Fibroblast of peridontal ligament (primary cell): ENCODE measurements at regions not wholly inside any gene's neighbourhood (a gene's known extent, or its start where the extent isn't known, plus 50 kb on each side); places are given as distances from the start of the nearest gene placed in this dataset.
A peak's percentile ranks its signal among the peaks of the same experiment; 100 is the strongest.
"Not testable (repeated sequence)": the region's sequence is repeated elsewhere in the genome, so short reads cannot be mapped to it uniquely, and the experiment has no call there.

Experiments
- DNase-seq: peaks from one replicate; pipeline ENCODE4 v3.0.0-alpha.2; 2010; ENCODE audit errors: extremely low read depth

DNA sequence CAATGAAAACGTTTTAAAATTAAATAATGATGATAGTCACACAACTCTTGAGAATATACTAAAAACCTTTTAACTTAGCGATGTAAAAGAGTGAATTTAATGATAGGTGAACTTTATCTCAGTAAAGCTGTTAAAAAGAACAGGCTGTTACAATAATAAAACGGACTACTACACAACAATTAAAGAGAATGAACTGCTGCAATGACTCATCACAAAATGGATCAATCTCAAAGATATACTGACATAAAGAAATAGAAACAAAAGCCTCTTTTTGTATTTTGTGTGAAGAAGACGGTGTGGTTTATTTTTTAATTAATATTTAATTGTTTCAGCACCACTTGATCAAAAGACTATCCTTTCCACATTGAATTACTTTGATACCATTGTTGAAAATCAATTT, 352.4 kb upstream of the GJE1 start:
- DNase-seq = no peak

DNA sequence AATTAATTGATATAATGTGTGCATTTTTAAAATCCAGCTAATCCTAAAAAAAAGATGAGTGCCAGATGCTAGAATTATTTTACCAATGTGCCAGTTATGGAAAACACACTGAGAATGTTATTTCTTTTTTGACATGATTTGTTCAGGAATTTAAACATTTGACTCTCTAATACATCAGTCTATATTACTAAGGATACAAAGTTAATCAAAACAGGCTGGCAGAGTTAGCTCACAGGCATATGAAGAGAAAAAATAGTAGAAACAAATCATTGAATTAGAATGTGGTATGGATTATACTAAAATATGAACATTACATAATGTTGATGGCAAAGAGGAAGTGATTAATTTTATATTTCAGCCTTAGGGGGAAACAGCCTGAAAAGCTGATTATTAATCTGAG, 368.3 kb upstream of the GJE1 start:
- peak; percentile 55 for DNase-seq

DNA sequence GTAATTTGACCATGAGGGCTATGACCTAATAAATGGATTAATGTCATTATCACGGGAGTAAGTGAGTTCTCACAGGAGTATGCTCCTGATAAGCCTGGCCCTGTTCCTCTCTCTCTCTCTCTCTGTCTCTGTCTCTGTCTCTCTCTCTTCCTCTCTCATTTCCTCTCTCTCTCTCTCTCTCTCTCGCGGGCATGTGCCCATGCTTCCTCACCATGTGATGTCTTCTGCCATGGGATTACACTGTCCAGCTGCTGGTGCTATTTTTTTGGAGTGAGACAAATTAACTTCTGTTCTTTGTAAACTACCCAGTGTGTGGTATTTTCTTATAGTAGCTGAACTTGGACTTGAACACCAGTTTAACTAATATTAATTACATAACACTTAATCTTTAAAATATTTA, 374.3 kb upstream of the GJE1 start:
- DNase-seq = no peak

DNA sequence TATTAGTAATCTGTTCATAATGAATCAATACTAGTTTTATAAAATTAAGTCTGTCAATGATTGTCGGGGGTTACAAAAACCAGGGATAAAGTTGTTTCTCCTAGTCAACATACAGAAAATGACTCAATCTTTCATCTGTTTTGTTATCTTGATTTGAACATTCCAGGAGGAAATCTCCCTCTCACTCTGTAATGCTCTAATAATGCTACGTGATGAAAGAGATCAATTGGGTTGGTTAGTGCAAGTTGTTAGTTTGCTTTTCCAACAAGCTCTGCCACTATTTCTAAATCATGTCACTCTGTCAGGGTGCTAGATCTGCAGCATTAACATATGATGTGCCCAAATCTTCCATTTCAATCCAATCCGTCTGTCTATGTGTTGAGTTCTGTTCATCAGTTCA, 379.5 kb upstream of the GJE1 start:
- no peak for DNase-seq

DNA sequence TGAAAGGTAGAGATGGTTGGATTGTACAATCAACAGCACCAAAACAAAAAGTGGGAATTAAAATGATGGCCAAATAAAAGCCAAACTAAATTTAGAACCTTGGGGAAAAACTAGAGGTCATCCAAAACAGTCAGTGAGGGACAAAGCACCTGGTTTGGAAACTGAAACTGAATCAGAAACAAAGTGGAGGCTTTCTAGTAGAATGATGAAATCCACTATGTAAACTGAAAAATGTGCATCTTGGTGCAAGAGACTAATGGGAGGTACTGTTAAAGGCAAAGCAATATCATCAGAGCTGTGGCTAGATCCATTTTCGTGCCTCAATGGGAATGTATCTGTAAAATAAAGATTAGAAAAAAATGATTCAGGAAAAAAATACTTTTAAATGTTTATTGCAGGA, 380.0 kb upstream of the GJE1 start:
- no peak for DNase-seq

DNA sequence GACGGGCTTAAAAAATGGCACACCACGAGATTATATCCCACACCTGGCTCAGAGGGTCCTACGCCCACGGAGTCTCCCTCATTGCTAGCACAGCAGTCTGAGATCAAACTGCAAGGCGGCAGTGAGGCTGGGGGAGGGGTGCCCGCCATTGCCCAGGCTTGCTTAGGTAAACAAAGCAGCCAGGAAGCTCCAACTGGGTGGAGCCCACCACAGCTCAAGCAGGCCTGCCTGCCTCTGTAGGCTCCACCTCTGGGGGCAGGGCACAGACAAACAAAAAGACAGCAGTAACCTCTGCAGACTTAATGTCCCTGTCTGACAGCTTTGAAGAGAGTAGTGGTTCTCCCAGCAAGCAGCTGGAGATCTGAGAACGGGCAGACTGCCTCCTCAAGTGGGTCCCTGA, 386.4 kb upstream of the GJE1 start:
- not testable (repeated sequence) for DNase-seq

DNA sequence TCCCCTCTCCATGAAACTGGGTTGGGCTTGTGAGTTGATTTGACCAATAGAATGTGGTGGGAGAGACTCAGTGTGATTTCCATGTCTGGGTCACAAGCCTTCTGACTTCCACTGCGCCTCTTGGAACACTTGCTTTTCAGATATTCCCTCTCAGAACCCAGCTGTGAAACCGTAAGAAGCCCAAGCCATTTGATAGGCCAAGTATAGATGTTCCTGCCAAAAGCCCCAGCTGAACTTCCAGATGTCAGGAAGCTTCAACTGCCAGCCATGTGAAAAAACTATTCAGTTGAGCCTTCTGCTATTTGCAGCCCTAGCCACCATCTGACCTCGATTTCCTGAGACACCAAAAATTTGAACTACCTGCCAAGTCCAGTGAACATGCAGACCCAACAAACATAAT, 387.8 kb upstream of the GJE1 start:
- DNase-seq = peak; percentile 31

DNA sequence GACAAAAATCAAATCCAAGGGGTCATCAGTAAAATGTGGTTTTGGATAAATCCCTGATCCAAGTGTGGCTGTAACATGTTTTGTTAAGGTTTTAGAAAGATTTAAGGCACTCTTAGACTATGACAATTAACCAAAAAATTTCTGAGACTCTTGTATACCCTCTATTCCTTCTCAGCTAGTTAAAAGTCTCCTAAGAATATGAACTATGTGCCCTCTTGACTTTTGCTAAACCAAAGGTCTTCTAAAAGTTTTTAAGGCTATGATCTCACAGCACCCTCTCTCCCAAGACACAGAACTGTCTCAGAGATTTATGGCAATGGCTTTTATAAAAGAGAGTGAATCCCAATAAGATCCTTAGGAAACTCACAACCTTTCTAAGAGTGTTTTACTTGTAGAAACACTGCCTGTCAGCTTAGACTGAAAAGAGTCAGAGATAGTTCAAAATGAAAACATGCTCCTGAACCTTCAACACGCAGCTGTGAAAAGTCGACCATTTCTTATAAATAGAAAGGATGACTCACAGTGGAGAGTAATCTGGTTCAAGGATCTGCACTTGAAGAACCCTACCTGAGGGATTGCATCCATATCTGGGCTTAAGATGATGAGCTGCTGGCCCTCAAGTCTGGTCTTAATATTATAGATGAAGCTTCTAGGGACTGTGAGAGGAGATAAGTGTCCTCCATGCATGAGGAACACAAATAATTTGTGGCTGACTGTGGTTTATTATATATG, 388.4 kb upstream of the GJE1 start:
- DNase-seq = no peak

DNA sequence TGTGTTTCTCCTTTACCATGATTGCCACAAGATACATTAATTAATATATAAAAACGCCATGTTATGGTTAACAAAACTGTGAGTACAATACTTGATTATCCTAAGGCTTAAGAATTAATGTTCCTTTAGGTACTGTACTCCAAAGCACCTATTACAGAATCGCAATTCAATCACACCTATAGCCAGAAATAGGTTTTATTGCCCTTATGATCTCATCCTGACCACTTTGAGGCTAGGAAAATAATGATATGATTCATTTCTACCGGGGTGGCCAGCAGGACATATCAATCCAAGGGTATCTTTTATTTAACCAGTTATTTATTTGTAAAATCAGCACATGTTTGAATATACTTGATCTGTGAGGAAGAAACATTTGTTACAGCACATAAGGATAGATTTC, 396.6 kb upstream of the GJE1 start:
- no peak for DNase-seq

DNA sequence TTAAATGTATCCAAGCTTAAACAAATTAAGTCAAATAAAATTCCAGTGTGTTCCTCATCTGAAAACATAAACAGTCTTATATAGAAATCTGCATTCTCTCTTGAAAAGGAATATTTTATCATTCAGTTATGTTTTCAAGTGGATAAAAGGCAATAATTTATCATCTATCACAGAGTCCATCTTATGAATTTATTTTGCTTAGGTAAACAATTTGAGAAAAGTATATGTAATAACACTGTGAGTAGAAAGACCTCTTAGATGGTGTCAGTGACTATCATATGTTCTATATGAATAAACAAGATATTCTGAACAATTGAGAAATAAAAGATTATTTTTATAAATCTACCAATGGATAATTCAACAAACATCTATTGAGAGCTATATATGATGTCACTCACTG, 397.6 kb upstream of the GJE1 start:
- no peak for DNase-seq

DNA sequence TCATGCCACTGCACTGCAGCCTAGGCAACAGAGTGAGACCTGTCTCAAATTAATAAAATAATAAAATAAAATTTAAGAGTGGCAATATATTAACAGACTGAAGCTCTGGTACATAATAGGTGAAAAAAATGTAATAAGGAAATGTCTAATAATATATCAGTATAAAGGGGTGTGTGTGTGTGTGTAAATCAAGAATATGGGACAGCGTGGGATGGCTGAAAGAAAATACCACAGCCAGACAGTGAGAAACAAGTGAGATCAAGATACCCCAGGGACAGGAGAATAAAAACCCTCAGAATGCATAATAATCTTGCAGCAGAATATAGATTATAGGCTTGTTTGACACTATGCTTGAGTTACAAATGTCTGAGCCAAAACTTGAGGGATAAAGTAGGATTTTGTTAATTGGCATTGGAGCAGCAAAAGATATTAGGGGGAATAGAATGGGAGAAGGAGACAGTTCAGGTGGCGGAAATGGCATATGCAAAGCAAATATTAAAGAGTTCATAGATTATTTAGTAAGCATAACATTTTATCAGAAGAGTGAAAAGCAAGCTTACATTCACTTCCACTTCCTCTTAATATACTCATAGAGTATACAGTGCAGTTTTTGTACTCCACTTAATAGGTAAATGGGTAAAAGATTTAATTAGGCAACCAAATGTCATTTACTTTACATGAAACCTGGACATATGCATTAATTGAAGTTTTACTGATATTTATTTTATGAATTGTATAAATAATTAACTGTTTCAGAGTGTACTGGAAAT, 398.5 kb upstream of the GJE1 start:
- no peak for DNase-seq

DNA sequence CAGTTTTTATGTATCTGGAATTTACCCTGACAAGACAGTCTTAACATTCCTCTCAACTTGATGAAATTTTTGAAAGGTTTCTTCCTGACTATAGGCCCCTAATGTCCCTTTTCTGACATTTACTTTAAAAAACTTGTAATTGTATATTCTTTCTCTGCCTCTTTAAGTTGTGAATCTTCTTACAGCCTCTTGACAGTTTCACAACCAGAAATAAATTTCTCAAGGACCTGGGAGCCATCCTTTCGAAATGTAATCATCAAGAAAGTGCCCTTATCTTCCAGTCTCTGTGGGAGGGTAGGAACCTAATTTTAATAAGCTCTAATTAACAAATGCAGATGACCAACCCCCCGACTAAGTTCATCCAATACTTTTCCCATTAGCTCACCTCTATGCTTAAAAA, 403.6 kb upstream of the GJE1 start:
- no peak for DNase-seq

DNA sequence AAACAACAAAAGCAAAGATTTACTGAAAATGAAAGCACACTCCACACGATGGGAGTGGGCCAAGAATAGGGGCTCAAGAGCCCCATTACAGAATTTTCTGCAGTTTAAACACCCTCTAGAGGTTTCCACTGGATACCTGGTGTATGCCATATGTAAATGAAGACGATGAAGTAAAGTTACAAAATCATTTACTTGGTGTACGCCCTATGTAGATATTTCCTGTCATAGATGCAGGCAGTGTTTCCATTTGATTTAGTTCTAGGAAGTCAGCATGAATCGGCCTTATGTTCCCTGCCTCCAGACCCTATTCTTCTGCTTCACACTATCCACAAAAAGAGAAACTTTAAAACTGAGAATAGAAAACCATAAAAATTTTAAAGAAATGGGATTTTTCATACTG, 404.4 kb upstream of the GJE1 start:
- DNase-seq = peak; percentile 12

DNA sequence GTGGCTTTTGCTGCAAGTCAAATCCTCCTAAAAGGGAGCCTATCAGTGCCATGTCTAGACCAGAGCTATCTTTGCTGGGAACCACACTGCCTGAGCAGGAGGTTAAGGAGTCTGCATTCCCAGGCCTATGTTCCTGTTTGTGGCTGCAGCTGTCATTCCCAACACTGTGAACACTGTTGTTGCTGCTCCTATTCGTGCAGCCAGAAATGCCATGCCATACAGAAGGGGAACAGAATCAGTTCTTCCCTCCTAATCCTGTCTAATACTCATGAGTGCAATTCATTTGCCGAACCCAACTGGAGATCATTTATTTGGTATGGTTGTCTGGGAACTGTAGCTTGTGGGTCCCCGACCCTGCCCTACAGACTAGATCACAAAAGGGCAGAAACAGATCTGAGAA, 406.5 kb upstream of the GJE1 start:
- no peak for DNase-seq

DNA sequence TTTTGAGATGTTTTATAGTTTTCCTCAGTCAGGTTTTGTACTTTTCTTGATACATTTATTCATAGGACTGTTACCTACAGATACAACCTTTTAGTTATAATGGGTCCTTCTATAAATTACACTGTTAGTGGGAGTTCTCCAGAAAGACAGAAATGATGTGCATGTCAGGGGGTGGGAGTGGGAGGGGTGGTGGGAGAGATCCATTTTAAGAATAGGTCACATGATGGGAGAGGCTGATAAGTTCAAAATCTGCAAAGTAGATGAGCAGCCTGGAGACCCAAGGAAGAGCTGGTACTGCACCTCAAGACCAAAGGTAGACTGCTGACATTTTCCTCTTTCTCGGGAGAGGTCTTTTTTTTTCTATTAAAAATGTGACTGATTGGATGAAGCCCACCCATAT, 408.0 kb upstream of the GJE1 start:
- DNase-seq = no peak

DNA sequence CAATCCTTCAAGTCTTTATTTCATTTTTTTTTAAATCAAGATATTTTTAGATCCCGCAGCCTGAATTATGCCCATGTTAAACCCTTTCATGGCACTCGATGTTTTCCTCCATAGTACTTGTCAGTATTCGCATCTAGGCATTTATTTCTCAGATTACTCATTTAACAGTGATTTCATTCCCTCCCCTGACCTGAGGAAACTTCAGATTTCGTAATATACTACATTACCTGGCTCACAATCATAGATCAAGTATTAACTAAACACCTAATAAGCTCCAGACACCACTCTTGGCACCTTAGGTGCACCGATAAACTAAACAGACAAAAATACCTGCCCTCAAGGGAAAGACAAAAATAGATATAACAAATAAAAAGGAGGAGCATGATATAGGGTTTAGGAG, 413.2 kb upstream of the GJE1 start:
- DNase-seq = no peak

DNA sequence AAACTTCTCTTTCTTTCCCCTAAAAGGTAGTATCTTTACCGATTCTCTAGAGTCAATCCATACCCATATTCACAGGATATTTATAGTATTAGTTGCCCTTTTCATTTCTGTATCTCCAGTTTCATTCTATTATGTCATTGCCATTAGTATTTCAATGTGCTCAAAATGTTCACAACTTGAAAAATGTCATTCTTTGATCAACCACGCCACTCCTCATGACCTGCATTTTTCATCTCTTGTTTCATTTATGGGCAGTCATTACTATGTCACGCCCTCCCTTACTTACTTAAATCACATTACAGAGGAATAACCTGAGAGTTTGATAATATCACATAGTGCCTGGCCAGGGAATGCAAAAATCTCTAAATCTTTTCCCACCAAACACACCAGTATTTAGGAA, 427.3 kb upstream of the GJE1 start:
- DNase-seq = no peak

DNA sequence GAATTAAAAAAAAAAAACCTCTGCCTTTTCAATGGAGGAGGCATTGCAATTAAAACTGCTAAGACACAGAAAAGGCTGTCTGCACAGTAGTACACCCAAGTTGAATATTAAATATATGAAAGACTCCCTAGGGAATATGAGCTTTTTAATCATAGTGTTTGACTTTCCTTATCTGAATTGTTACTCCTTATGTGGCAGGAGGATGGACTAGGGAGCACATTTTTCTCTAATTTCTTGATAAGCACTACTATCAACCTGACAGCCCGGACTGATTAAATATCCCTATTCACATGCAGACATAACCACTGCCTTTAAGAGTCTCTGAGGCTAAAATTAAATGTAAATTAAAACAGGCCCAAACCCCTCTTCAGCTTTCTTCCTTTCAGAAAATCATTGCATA, 428.6 kb upstream of the GJE1 start:
- DNase-seq = no peak

DNA sequence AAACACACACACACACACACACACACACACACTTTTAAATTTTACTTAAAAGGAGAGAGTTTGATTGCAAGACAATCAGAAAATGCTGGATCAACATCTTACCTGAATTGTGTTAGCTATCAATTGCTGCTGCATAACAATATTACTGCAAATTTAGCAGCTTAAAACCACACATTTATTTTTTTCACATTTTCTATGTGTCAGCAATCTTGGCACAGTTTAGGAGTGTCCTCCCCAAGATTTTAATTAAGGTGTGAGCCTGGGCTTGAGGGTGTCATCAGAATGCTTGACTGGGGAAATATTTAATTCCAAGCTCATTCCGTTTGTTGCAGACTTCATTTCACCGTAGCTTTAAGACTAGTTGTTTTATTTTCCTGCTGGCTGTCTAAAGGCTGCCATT, 431.0 kb upstream of the GJE1 start:
- DNase-seq = no peak

DNA sequence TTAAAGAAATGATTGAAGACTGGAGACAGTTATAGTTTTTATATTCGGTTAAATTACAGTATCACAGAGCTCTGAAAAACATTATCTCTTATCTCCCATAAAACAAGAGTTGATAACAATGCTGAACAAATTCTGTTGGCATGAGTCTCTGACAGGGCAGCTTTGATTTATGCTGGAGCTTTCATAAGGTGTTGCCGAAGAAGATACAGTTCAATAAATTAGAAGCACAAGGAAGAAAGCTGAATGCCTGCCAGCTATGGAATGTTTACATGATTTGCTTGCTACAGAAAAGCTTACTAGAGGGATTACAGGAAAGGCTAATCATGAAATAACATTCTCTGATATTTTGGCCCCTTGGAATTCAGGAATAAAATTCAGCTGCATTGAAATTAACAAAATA, 431.9 kb upstream of the GJE1 start:
- DNase-seq = peak; percentile 36

DNA sequence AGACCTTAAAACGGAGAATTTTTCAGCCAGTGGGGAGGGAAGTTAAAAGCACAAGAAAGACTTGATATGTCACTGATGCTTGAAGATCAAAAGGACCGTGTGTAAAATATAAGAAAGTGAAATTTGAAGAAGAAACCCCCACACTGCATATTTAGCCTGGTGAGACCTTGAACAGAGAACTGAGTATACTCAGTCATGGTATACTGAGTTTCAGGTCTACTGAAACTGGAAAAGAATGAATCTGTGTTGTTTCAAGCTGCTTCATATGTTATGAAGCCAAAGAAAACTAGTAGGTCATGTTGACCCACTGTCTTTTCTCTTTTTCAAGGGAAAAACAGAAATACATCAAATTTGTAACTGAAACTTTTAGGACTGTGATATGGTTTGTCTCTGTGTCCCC, 443.8 kb upstream of the GJE1 start:
- DNase-seq = no peak

DNA sequence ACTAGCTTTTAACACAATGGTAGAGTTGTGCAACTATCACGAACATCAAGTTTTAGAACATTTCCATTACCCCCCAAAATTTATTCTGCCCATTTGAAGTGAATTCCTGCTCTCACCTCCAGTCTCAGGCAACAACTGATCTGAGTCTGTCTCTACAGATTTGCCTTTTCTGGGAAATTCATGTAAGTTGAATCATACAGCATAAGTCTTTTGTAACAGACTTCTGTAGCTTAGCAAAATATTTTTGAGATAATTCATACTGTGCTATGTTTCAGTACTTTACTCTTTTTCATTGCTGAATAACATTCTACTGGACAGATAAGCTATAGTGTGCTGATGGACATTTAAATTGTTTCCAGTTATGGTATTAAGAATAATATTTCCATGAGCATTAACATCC, 447.3 kb upstream of the GJE1 start:
- peak; percentile 13 for DNase-seq

DNA sequence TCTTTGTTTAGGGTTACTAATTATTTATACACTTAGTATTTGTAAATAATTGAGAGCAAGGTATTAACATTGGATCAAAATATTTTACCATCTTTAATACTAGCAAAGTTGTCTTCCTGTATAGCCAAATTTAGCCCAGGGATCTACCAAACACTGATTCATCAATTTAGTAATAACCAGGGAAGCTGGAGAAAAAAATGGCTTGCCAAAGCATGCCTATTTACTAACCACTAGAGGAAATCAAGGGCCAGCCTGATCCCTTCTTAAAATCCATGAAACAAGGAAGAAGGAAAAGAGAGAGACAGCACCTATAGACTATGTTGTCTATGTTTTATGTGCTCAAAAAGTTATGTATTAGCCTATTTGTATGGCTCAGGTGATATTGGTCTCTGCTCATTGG, 450.3 kb upstream of the GJE1 start:
- peak; percentile 28 for DNase-seq
